Kidney capillary endothelial cell (primary cell): ENCODE measurements at regions not wholly inside any gene's neighbourhood (a gene's known extent, or its start where the extent isn't known, plus 50 kb on each side); places are given as distances from the start of the nearest gene placed in this dataset.

Experiments
- DNase-seq: peaks from one replicate; pipeline ENCODE4 v3.0.0-alpha.2; 2018; ENCODE audit warnings: low spot score

DNA sequence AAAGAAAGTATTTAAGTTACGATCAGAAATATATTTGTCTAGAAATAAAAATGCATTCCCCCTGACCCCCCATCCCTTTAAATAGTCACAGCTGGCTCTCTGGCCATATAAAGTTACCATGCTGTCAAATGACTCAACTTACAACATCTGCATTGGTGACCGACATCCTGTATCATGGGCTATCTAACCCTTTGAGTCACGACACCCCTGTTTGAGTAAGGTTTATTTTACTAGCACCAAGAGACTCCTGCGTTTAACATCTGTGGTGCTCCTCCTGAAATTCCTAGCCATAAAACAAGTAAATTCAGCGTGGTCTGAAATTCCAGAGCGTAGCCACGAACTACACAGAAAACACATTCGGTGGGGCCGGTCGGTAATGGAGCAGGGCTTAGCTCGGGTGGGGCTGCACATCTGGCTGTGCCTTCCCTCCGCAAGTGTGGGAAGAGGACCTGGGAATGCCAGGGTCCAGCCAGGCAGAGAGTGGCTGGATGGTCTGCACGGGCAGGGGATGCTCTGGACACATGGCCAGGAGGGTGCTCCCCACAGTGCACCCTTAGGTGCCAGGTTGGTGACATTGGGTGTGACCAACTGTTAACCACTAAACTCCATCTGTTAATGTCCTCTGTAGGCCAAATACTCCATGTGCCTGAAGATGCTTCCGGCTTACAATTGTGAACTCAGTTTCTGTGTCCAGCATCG, 53.0 kb upstream of the CLDN14 start:
- no peak for DNase-seq

DNA sequence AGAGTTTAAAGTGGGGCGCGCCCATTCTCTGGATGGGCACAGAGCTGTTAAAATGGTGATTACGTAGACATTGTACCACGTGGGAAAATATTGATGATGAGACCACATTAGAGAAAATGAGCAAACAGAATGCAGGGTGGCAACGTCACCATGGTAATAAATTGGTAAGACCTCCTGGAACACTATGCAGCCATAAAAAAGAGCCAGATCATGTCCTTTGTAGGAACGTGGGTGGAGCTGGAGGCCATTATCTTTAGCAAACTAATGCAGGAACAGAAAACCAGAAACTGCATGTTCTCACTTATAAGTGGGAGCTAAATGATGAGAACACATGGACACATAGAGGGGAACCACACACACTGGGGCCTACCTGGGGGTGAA, 53.5 kb upstream of the CLDN14 start:
- no peak for DNase-seq

DNA sequence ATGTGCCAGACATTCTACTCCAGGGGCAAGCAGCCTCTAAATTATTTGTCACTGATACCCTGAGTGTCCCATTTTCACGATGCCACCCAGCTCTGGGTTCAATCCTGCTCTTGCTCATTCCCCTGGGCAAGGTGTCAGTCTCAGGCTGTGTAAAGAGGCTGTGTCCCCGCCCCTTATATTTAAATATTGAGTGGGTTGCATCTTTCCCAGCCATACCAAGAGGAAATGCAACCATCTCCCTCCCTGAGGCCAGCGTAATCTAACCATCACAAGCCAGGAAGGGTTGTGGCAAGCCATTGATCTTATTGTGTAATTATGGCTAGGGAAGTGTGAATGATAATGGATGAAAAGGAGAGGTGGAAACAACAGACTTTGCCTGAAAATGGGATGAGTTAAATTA, 54.7 kb upstream of the CLDN14 start:
- DNase-seq: no peak

DNA sequence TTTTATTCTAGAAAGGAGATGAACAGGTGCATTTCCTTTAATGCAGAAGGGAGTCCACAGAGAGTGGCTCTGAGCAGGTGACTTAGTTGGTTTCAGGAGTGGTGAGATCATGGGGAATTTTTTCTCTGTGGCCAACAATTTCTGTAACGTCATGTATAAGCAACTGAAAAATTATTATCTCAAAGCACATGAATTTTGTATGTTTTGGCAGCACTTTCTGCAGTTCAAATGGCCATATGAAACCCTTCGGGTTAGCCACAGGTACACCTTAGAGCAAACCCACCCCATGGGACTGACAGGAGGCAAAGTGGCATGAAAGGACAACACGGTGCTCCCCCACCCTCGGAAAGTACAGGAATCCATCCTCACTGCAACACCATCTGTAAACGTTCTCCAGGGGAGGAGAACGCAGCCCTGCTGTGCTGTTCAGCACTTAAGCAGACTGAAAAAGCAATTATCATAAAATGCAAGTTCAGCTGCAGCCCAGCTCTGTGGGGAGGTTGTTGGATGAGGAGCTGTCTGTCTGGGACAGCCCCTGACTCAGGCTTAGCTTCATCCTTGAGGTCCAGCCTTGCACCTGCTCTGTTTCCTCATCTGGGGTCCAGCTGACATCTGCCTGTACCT, 55.8 kb upstream of the CLDN14 start:
- DNase-seq: no peak

DNA sequence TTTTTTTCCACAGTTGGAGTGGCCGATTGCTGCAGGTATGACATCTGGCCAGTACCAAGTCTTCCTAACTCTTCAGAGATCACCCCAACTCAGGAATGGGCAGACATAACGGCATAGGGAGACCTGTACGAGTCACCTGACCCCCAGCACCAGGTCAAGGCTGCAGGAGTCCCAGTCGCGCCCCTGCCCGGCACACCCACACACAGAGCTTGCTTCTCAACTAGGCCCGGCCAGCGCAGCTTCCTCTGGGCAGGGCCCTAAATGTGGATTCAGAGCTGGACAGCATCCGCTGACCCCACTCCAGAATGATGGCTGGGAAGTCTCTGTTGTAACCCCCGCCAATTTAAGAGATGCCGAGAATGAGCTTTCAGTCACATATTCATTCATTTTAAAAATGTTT, 58.8 kb upstream of the CLDN14 start:
- DNase-seq: no peak

DNA sequence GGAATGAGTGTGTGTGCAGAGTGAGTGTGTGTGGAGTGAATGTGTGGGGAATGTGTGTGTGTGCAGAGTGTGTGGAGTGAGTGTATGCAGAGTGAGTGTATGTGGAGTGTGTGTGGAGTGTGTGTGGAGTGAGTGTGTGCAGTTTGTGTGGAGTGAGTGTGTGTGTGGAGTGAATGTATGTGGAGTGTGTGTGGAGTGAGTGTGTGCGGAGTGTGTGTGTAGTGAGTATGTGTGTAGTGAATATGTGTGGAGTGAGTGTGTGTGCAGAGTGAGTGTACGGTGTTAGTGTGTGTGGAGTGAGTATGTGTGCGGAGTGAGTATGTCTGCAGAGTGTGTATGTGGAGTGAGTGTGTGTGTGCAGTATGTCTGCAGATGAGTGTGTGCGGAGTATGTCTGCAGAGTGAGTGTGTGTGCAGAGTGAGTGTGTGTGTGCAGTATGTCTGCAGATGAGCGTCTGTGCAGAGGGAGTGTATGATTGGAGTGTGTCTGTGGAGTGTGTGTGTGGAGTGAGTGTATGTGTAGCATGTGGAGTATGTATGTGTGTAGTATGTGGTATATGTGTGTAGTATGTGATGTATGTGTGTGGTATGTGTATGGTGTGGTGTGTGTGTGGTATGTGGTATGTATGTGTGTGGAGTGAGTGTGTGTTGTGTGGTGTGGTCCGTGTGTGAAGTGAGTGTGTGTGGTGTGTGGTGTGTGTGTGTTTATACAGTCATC, 59.7 kb upstream of the CLDN14 start:
- DNase-seq: no peak

DNA sequence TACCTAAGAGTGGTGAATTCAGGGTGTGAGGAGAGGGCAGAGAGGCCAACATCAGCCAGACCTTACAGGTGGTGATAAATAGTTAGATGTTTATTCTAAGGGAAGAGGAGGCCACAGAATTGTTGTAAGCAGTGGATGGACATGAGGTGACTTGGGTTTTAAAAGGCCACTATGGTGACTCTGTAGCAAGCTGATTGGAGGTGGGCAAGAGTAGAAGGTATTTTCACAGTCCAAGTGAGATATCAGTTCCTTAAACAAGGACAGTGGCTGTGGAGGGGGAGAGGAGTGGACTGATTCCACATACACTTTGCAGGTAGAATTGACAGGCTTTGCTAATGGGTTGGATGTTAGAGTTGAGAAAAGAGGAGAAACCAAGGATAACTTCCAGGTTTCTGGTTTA, 60.8 kb upstream of the CLDN14 start:
- no peak for DNase-seq

DNA sequence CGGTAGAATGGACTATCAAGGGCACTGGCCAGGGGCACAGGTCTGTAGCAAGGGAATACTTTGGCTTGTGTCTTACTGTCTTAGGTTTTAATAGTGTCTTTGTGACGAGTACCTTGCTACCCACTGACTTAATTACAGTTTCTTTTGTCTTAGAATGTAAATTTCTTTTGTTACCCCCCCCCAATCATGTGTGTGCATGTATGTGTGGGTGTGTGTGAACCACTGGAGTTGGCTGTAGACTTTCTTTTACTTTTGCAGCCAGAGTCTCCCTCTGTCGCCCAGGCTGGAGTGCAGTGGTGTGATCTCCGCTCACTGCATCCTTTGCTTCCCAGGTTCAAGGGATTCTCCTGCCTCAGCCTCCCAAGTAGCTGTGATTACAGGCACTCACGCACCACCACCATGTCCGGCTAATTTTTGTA, 61.8 kb upstream of the CLDN14 start:
- no peak for DNase-seq

DNA sequence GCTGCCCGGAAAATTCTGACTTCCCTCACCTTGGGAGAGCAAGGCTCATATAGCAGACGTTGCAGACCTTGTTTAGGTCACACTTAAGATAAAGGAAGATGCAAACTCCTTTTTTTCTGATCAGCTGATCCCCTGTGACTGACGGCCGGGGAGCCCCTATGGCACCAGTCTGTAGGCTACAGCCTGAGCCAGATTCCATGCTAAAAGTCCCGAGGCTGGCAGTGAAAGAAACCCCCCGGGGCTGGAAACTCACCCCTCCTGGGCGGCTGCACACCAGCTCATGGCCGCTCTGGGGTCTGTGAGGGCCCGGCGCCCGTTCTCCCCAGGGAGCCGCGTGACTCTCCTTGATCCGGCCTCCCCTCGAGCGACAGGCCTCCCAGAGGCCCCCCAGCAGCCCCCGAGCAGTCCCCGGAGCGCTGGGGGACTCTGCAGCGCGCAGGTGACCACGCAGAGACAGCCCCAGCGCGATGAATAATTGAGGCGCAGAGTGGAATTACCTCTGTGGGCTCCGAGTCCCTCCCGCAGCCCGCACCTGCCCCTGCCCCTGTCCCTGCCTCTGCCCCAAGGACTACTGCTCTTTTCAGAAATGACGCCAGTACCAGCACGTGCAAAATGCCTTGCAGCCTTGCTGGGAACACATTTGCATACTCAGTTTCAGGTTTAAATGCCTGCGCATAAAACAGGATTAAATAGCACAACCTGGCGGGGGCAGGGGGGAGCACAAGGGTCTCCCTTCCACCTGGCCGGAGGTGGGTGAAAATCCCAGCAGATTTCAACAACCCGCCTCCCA, 62.6 kb upstream of the CLDN14 start:
- no peak for DNase-seq

DNA sequence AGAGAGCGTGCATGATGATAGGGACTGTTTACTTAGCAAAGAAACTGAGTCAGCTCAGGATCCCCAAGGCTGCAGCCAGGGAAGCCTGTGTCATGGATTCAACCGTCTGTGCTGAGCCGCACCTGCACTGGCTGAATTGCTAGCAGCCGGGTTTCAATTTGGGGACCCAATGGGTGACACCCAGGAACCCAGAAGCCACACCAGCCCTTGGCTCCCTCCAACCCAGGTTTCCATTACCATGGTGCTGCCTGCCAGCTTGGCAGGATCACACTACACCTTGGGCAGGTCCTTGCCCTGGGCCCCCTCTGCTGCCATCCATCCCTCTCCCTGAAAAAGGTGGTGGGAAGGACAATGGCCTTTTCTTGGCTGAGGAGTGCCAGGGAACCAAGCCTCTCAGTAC, 64.0 kb upstream of the CLDN14 start:
- no peak for DNase-seq

DNA sequence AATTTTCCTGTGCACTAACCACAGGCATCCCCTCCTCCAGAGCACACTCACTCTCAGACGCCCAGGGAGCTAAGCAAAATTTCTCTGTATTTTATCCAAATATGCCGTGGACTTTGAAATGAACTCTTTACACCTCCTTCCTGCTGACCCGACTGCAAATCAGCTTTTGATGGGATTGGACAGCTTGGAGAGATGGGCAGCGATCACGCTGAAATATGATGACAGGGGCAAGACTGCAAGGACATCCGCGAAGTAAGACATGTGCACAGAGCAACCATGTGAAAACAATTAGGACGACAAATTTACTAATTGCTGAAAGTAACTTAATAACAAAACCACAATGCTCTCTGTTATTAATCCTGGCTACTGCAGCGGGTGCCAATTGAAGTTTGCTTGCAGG, 64.6 kb upstream of the CLDN14 start:
- DNase-seq: no peak

DNA sequence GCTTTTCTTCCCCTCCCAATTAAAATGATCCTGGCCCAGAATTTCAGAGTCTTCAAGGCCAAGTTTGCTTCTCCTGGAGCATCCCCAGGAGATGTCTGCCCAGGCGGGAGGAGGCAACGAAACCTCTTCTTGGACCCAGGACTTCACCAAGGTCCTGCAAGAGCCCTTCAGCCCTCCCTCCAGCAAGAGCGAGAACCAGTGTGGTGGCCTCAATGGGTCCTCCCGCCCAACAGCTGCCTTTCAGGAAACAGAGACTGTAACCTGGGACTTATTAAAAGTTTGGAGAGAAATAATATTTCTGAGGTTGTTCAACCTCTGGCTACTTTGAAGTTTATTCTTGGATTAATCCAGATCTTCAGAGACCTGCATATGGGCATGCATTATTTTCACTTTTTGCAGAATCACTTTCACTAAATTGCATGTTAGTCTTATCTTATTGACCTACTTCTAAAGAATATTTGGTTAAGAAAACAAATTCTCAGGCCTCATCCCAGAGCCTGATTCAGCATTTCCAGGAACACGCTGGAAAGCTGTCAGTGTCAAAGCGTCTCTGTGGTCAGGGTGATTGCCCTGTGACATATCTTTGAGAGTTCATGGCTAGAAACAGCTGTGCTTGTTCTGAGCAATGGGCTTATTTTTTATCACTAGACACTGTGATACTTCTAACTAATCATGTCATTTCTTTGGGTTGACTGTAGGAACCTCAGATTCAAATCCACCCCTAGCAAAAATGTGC, 66.0 kb upstream of the CLDN14 start:
- no peak for DNase-seq

DNA sequence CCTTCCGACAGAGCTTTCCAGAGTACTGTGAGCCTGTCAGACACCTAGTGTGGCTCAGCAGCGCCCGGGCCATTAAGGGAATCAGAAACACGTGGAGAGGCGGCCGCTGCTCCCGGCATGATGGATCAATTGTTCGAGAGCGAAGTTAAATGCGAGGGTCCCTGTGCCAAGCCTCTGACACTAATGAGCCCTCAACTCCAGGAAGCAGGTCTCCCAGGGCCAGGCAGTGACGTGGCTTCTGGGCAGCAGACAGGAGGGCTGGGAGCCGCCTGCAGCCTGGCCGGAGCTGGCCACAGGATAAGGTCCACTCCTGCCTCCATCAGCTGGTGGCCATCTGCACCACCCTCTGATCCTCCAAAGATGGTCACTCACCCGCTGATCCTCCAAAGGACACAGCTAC, 67.5 kb upstream of the CLDN14 start:
- no peak for DNase-seq

DNA sequence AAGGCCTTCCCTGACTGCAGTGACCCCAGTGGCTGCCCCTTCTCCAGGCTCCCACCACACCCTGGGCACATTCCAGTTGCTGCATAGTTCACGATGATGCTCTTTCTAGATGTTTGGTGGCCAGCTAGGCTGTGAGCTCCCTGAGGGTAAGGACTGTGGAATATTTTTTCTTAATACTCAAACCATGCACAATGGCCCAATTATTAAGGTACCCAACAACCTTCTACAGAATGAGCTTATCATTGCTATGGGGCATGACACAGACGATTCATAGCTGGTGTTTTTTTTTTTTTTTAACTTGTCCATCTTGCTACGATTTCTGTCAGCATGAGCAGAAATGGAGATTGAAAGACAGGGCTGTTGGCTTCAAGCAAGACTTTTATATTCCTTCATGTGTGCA, 68.9 kb upstream of the CLDN14 start:
- DNase-seq: no peak

DNA sequence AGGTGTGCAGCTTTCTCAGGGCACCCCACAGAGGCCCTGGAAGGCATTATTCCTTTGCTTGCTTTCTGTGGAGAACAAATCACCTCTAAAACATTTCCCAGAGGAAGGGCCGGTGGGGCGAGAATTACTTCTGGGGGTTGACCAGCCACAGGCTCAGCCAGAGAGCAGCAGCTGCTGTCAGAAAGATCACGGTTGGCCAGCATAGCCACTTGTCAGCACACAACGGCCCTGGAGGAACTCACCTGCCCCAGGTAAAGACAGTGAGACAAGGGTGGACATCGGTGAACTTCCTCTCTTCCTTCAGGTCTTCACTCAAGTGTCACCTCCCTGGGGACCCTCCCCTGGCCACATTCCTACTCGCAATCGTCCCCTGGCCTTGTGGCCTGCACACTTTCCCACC, 69.5 kb upstream of the CLDN14 start:
- DNase-seq: no peak

DNA sequence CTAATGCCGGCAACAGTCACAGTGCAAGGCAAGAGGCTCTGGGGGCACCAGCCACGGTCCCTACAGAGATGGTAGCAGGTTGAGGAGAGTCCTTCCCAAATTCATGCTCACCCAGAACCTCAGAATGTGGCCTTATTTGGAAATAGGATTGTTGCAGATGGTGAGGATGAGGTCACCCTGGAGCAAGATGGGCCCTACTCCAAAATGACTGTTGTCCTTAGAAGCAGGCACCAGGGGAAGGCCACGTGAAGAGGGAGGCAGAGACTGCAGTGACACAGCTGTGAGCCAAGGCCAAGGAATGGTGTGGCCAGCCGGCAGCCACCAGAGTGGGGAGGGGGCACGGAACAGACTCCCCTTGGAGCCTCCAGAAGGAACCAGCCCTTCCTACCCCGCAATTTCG, 70.8 kb upstream of the CLDN14 start:
- no peak for DNase-seq

DNA sequence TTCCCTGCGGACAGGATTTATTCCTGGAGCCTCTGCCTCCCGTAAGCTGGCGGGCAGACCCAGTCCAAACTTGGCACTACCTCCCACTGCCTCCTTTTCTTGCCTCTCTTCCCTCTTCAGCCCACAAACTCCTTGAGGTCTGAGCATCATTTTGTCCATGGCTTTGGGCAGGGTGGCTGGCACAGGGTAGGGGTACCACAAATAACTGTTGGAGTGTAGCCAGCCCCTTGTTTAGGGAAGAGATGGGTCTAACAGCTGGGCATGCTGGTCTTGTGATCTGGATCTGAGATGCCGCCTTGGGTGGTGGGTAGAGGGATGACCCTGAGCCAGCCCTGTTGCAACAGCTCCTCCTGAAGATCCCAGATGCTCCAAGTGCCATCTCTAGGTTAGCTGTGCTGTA, 71.4 kb upstream of the CLDN14 start:
- DNase-seq: no peak

DNA sequence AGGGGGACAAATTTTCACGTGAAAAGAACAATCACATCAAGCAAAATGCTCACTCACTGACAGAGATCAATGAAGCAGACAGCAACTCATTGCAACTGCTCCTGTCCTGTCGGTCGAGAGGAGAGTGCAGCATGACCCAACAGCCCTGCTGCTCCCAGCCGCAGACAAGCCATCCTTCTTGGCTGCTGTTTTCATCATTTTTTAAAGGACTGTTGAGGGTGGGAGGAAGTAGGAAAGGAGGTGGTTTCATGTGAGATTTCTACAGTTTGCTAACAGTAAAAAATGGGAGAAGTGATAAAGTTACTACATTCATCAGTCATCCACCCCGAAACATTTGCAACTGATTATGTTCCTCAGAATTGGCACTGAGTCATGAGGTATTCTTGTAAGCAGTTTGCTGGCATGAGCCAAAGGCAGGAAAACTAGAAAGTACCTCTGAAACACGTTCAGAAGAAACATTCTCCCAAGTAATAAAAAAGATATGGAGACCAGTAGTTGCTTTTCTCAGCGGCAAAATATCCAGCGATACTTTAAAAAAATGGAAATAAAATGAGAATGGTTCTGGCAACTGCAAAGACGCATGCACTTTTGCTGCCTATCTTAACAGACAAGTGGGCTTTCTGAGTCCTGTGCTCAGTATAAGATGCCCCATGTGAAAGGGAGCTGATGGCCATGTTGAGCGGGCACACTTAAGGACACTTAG, 72.0 kb upstream of the CLDN14 start:
- DNase-seq: no peak

DNA sequence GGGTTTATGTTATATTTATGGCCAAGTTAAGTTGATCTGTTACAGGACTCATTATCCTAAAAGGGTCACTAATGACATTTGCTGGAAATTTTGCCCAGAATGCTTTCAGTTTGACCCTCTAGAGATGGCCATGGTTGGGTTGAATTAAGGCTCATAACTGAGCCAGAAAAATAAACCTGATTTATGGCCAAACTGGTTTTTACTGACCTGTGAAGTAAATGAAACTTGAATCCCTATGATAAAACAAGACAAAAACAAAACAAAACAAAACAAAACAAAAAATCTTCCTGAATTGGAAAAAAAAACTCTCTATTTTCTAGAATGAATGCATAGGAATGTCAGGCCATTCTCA, 72.5 kb upstream of the CLDN14 start:
- DNase-seq: no peak

DNA sequence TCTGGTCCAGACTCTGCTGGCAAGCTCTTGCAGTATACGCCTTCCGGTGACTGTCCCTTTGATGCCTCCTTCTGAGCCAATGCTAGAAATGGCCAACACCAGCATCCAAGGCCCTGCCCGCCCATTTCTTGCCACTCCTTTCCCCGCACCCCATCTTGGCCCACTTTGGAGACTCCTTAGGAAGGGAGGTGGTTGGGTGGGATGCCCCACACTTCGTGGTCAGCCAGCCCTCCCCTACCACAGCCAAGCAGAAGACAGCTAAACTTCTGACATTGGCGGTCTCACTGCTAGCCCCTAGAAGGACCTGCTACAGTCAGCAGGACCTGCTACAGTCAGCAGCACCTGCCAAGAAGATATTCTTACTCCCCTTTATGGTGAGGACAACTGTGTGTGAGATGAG, 73.5 kb upstream of the CLDN14 start:
- DNase-seq: no peak

DNA sequence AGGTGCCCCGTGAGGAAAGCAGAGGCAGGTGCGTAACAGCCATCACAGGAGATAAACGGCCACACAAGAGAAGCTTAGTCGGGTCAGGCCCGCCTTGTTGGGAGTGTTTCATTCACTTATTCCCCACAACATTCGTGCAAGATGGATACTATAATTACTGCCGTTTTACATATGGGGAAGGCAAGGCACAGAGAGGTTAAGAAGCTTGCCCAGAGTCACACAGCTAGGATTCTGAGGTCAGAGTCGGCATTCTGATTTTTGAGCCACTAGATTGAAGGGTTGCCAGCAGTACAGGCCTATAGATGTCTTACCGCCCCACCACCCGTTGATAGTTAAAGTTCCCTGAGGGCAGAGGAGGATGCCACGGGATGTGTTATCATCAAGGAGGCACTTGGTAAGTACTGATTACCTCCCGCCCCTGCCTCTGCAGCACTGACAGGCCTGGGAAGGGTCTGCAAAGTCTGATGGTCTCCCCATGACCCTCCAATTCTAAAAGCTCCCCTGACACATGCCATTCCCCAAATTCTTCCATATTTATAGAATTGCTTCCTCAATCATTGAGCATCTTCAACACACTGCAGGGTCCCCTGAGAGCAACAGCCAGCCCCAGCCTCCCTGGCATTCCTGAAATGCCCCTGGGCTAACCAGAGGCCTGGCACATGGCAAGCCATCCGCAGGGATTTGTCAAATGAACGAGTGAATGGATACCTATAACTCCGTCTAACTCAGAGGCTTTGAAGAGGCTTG, 74.7 kb upstream of the CLDN14 start:
- DNase-seq: no peak
